H9 (cell line): ENCODE measurements at regions not wholly inside any gene's neighbourhood (a gene's known extent, or its start where the extent isn't known, plus 50 kb on each side); places are given as distances from the start of the nearest gene placed in this dataset.

Source experiments
- DNase-seq: peaks from one replicate; pipeline ENCODE4 v3.0.0-alpha.2; 2017
- H2AFZ ChIP-seq: one replicate; pipeline ENCODE4 v1.6.1; 2013; ENCODE audit warnings: mild to moderate bottlenecking, low read length, control low read depth, moderate library complexity
- H2AK5ac ChIP-seq: 2 replicates; pipeline ENCODE4 v1.6.1; 2013; ENCODE audit warnings: low read length, control low read depth, mixed read lengths; ENCODE audit not compliant: insufficient read length
- H2BK120ac ChIP-seq: one replicate; pipeline ENCODE4 v1.6.1; 2013; ENCODE audit warnings: low read depth, mild to moderate bottlenecking, low read length, control low read depth, inconsistent platforms; ENCODE audit not compliant: poor library complexity, severe bottlenecking
- H2BK12ac ChIP-seq: 2 replicates; pipeline ENCODE4 v1.6.1; 2013; ENCODE audit warnings: low read length, control low read depth, mixed read lengths, low read depth; ENCODE audit not compliant: insufficient read length
- H2BK15ac ChIP-seq: 2 replicates; pipeline ENCODE4 v1.6.1; 2013; ENCODE audit warnings: low read depth, low read length, control low read depth
- H2BK20ac ChIP-seq: one replicate; pipeline ENCODE4 v1.6.1; 2013; ENCODE audit warnings: low read depth, mild to moderate bottlenecking, low read length, control low read depth, inconsistent platforms; ENCODE audit not compliant: poor library complexity, severe bottlenecking
- H2BK5ac ChIP-seq: 2 replicates; pipeline ENCODE4 v1.6.1; 2013; ENCODE audit warnings: low read length, control low read depth, mixed read lengths; ENCODE audit not compliant: insufficient read length
- H3K14ac ChIP-seq: 2 replicates; pipeline ENCODE4 v1.6.1; 2013; ENCODE audit warnings: low read length, control low read depth; ENCODE audit not compliant: insufficient read depth
- H3K18ac ChIP-seq: 2 replicates; pipeline ENCODE4 v1.6.1; 2013; ENCODE audit warnings: low read depth, mild to moderate bottlenecking, mixed read lengths, low read length, control low read depth; ENCODE audit not compliant: insufficient read length
- H3K23ac ChIP-seq: 2 replicates; pipeline ENCODE4 v1.6.1; 2013; ENCODE audit warnings: low read length, control low read depth, mixed read lengths, low read depth; ENCODE audit not compliant: insufficient read length
- H3K23me2 ChIP-seq: 2 replicates; pipeline ENCODE4 v1.6.1; 2013; ENCODE audit warnings: low read depth, mild to moderate bottlenecking, mixed read lengths, low read length, control low read depth; ENCODE audit not compliant: insufficient read length, poor library complexity, severe bottlenecking
- H3K27ac ChIP-seq: 2 replicates; pipeline ENCODE4 v1.5.1; 2013; ENCODE audit warnings: low read length, control low read depth, mixed read lengths, low read depth; ENCODE audit not compliant: insufficient read length
- H3K27me3 ChIP-seq: 2 replicates; pipeline ENCODE4 v1.6.1; 2013; ENCODE audit warnings: low read length, control low read depth, inconsistent platforms; ENCODE audit not compliant: insufficient read depth
- H3K4ac ChIP-seq: 2 replicates; pipeline ENCODE4 v1.6.1; 2013; ENCODE audit warnings: low read depth, mild to moderate bottlenecking, control low read depth, inconsistent platforms, low read length, moderate library complexity
- H3K4me1 ChIP-seq: 2 replicates; pipeline ENCODE4 v1.6.1; 2013; ENCODE audit warnings: low read length, control low read depth, inconsistent platforms; ENCODE audit not compliant: insufficient read depth
- H3K4me2 ChIP-seq: 2 replicates; pipeline ENCODE4 v1.6.1; 2013; ENCODE audit warnings: low read length, control low read depth, mixed read lengths; ENCODE audit not compliant: insufficient read length, insufficient read depth
- H3K56ac ChIP-seq: 2 replicates; pipeline ENCODE4 v1.6.1; 2013; ENCODE audit warnings: low read depth, mild to moderate bottlenecking, mixed read lengths, low read length, control low read depth; ENCODE audit not compliant: insufficient read length
- H3K79me1 ChIP-seq: 2 replicates; pipeline ENCODE4 v1.6.1; 2013; ENCODE audit warnings: low read depth, mild to moderate bottlenecking, moderate library complexity, low read length, control low read depth, inconsistent platforms; ENCODE audit not compliant: insufficient read depth, poor library complexity, severe bottlenecking
- H3K79me2 ChIP-seq: 2 replicates; pipeline ENCODE4 v1.6.1; 2013; ENCODE audit warnings: low read length, control low read depth, inconsistent platforms; ENCODE audit not compliant: insufficient read depth
- H3K9ac ChIP-seq: 2 replicates; pipeline ENCODE4 v1.6.1; 2013; ENCODE audit warnings: low read length, control low read depth, mixed read lengths; ENCODE audit not compliant: insufficient read length; ENCODE audit errors: extremely low read depth
- H3K9me3 ChIP-seq: one replicate; pipeline ENCODE4 v1.6.1; 2013; ENCODE audit warnings: low read depth, low read length, inconsistent platforms; ENCODE audit not compliant: control insufficient read depth
- H3T11ph ChIP-seq: one replicate; pipeline ENCODE4 v1.6.1; 2013; ENCODE audit warnings: mild to moderate bottlenecking, low read length, control low read depth, inconsistent platforms
- H4K20me1 ChIP-seq: one replicate; pipeline ENCODE4 v1.6.1; 2013; ENCODE audit not compliant: control insufficient read depth, insufficient read length, insufficient read depth
- H4K5ac ChIP-seq: 2 replicates; pipeline ENCODE4 v1.6.1; 2013; ENCODE audit warnings: low read depth, mild to moderate bottlenecking, mixed read lengths, low read length, control low read depth; ENCODE audit not compliant: insufficient read length
- H4K8ac ChIP-seq: replicated peaks from 2 replicates; pipeline ENCODE4 v1.6.1; 2013; ENCODE audit warnings: low read length, control low read depth, mixed read lengths, low read depth; ENCODE audit not compliant: insufficient read length
- H4K91ac ChIP-seq: 2 replicates; pipeline ENCODE4 v1.6.1; 2013; ENCODE audit warnings: low read depth, mild to moderate bottlenecking, moderate library complexity, mixed read lengths, low read length, control low read depth; ENCODE audit not compliant: insufficient read length
- H3K27ac Mint-ChIP-seq, 3 experiments: 2 replicates in 2 of 3; 3 replicates in 1 of 3; pipeline ENCODE4 v1.8.0; 2020 to 2021; ENCODE audit warnings: mixed read lengths in 3 of 3, mild to moderate bottlenecking in 1 of 3, moderate library complexity in 1 of 3
- H3K27me3 Mint-ChIP-seq: 2 replicates; pipeline ENCODE4 v1.8.0; 2021; ENCODE audit warnings: low read depth, mild to moderate bottlenecking, moderate library complexity, mixed read lengths
- H3K36me3 Mint-ChIP-seq, 3 experiments: 2 replicates in 2 of 3; 3 replicates in 1 of 3; pipeline ENCODE4 v1.8.0; 2020 to 2021; ENCODE audit warnings: low read depth in 3 of 3, mixed read lengths in 3 of 3; ENCODE audit not compliant: insufficient read depth in 1 of 3
- H3K4me1 Mint-ChIP-seq, 2 experiments: 2 replicates each; pipeline ENCODE4 v1.8.0; 2020; ENCODE audit warnings: mixed read lengths in 2 of 2
- H3K4me3 Mint-ChIP-seq, 2 experiments: 2 replicates in 1 of 2; 3 replicates in 1 of 2; pipeline ENCODE4 v1.8.0; 2020 to 2021; ENCODE audit warnings: mild to moderate bottlenecking in 2 of 2, mixed read lengths in 2 of 2, moderate library complexity in 1 of 2
- H3K9me3 Mint-ChIP-seq, 2 experiments: 2 replicates in 1 of 2; 3 replicates in 1 of 2; pipeline ENCODE4 v1.8.0; 2020; ENCODE audit warnings: mild to moderate bottlenecking in 2 of 2, mixed read lengths in 2 of 2, moderate library complexity in 1 of 2
- CTCF ChIP-seq: fragments of 200-600 bp; sonication (generic); conservative IDR thresholded peaks from 3 replicates; pipeline ENCODE4 v1.8.0; 2021; ENCODE audit warnings: antibody characterized with exemption, mild to moderate bottlenecking
- WGBS: extraction: QIAGEN DNeasy Blood & Tissue Kit; methylation state at CpG from one replicate; pipeline ENCODE4 v1.1.7; 2013; ENCODE audit warnings: missing lambda C conversion rate, low lambda C conversion rate, mixed read lengths; ENCODE audit not compliant: insufficient read length; ENCODE audit errors: extremely low coverage; 5-methylcytosine and 5-hydroxymethylcytosine counted together

- no peak overlapping the region for H3K4me3 Mint-ChIP-seq
- Histone ChIP-seq H2BK12ac (no peak overlapping the region), H3K9me3 (no peaks in the 10 kb centered on the region), H4K5ac (no peak overlapping the region), H4K8ac (no peak overlapping the region), H3K4me2 (no peak overlapping the region), H3K56ac (no peak overlapping the region), H3T11ph (no peak overlapping the region), H3K4ac (no peak overlapping the region), H3K14ac (no peak overlapping the region), H4K91ac (no peak overlapping the region), H2BK15ac (no peak overlapping the region), H3K27me3 (no peaks in the 10 kb centered on the region), H2BK20ac (no peak overlapping the region), H3K79me2 (no peaks in the 10 kb centered on the region), H3K9ac (no peak overlapping the region), H2AK5ac (no peak overlapping the region), H3K4me1 (no peaks in the 10 kb centered on the region), H2BK5ac (no peak overlapping the region), H3K23me2 (no peaks in the 10 kb centered on the region), H2BK120ac (no peak overlapping the region), H3K18ac (no peak overlapping the region), H2AFZ (no peak overlapping the region), H3K23ac (no peak overlapping the region), H3K27ac (no peak overlapping the region), H3K79me1 (no peaks in the 10 kb centered on the region), H4K20me1 (no peaks in the 10 kb centered on the region)
- peaks cover 0 to 20% of the 10 kb centered on the region in 2 experiments; a peak in 2 of 5 replicates for H3K9me3 Mint-ChIP-seq
- peaks cover 0 to 2% of the 10 kb centered on the region in 2 experiments; a peak in 1 of 4 replicates for H3K4me1 Mint-ChIP-seq
- no CpG with 5 or more reads among the region's 1 CpG for WGBS
- no peak for DNase-seq
- no peak for TF ChIP-seq CTCF
- no peak overlapping the region for H3K27ac Mint-ChIP-seq
- peaks cover 2% of the 10 kb centered on the region; the same call in 1 of the 2 replicates for H3K27me3 Mint-ChIP-seq
- peaks cover 0 to 21% (median 16%) of the 10 kb centered on the region in 3 experiments; a peak in 4 of 7 replicates for H3K36me3 Mint-ChIP-seq
Measured at GRCh38 chr18:25535495-25535894, 183.5 kb upstream of the ZNF521 start.
